NB4 (cell line): ENCODE measurements at regions not wholly inside any gene's neighbourhood (a gene's known extent, or its start where the extent isn't known, plus 50 kb on each side); places are given as distances from the start of the nearest gene placed in this dataset.

Experiments used
- POLR2A ChIP-seq: IDR thresholded peaks from 2 replicates; pipeline ENCODE4 v1.6.1; 2011; ENCODE audit warnings: mild to moderate bottlenecking; ENCODE audit not compliant: insufficient read length; ENCODE audit errors: extremely low read depth
- TF ChIP-seq, protein P1 (sequence below): IDR thresholded peaks from 2 replicates; pipeline ENCODE4 v1.6.1; 2011; ENCODE audit warnings: low read depth, low read length
- TF ChIP-seq, protein P2 (sequence below): IDR thresholded peaks from one replicate; pipeline ENCODE4 v1.5.1; 2012; ENCODE audit warnings: low read depth, low read length

DNA sequence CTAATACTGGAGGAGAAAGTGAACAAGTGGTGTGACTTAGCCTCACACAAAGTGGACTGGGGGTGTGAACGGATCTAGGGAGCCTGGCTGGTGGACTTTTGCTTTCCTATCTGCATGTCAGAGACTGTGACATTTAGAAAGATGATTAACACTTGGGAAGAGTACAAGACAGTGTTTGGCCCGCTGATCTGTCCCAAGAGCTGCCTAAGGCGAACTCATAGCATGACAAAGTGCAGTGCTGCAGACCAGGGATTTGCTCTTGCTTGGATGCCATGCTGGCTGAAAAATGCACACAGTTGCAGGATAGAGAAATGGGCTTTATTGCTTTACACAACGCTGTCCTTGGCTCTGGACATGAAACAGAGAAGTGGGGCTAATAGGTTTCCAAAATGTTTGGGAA, 386.0 kb upstream of the MAN1A1 start:
- no peak for TF ChIP-seq POLR2A
- TF ChIP-seq, protein P1, sequence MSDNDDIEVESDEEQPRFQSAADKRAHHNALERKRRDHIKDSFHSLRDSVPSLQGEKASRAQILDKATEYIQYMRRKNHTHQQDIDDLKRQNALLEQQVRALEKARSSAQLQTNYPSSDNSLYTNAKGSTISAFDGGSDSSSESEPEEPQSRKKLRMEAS = no peak
- TF ChIP-seq, protein P2, sequence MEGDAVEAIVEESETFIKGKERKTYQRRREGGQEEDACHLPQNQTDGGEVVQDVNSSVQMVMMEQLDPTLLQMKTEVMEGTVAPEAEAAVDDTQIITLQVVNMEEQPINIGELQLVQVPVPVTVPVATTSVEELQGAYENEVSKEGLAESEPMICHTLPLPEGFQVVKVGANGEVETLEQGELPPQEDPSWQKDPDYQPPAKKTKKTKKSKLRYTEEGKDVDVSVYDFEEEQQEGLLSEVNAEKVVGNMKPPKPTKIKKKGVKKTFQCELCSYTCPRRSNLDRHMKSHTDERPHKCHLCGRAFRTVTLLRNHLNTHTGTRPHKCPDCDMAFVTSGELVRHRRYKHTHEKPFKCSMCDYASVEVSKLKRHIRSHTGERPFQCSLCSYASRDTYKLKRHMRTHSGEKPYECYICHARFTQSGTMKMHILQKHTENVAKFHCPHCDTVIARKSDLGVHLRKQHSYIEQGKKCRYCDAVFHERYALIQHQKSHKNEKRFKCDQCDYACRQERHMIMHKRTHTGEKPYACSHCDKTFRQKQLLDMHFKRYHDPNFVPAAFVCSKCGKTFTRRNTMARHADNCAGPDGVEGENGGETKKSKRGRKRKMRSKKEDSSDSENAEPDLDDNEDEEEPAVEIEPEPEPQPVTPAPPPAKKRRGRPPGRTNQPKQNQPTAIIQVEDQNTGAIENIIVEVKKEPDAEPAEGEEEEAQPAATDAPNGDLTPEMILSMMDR = no peak
